Ectodermal cell (in vitro differentiated cells): ENCODE measurements at regions not wholly inside any gene's neighbourhood (a gene's known extent, or its start where the extent isn't known, plus 50 kb on each side); places are given as distances from the start of the nearest gene placed in this dataset.
"Not testable (repeated sequence)": the region's sequence is repeated elsewhere in the genome, so short reads cannot be mapped to it uniquely, and the experiment has no call there.

ENCODE experiments used
- H3K27ac ChIP-seq: 2 replicates; pipeline ENCODE4 v1.7.0; 2013; ENCODE audit warnings: mild to moderate bottlenecking, low read depth, low read length; ENCODE audit not compliant: insufficient read depth, poor library complexity, severe bottlenecking
- H3K27me3 ChIP-seq: 2 replicates; pipeline ENCODE4 v1.7.0; 2013; ENCODE audit warnings: mild to moderate bottlenecking, low read length; ENCODE audit not compliant: insufficient read depth, control insufficient read depth, poor library complexity, severe bottlenecking
- H3K36me3 ChIP-seq: one replicate; pipeline ENCODE4 v1.7.0; 2013; ENCODE audit warnings: low read length; ENCODE audit not compliant: control insufficient read depth, insufficient read depth
- H3K4me1 ChIP-seq: one replicate; pipeline ENCODE4 v1.7.0; 2013; ENCODE audit warnings: low read length; ENCODE audit not compliant: control insufficient read depth, insufficient read depth
- H3K4me3 ChIP-seq: 2 replicates; pipeline ENCODE4 v1.7.0; 2013; ENCODE audit warnings: low read depth, low read length, control low read depth; ENCODE audit not compliant: insufficient read depth
- H3K9me3 ChIP-seq: 2 replicates; pipeline ENCODE4 v1.7.0; 2013; ENCODE audit warnings: mild to moderate bottlenecking, low read length, moderate library complexity; ENCODE audit not compliant: control insufficient read depth
- WGBS, 2 experiments: methylation state at CpG; one replicate each; pipeline ENCODE4 v1.1.7; 2013; ENCODE audit warnings: missing lambda C conversion rate in 2 of 2; 5-methylcytosine and 5-hydroxymethylcytosine counted together

- not testable (repeated sequence) for H3K27ac ChIP-seq, H3K9me3 ChIP-seq
- WGBS, 2 experiments: 73% methylated on average over 4 to 5 of the region's 5 CpGs
Measured at GRCh38 chr16:29246091-29246490, 160.4 kb downstream of the NPIPB11 start.

GRCh38 chr16:29237971-29238370, 168.5 kb downstream of the NPIPB11 start:
- Histone ChIP-seq H3K4me1 (no peaks in the 10 kb centered on the region), H3K27me3 (no peaks in the 10 kb centered on the region), H3K4me3 (no peak overlapping the region), H3K36me3 (no peaks in the 10 kb centered on the region), H3K9me3 (no peaks in the 10 kb centered on the region), H3K27ac (no peak overlapping the region)
- WGBS, 2 experiments: 84 to 87% methylated on average over 7 of the region's 7 CpGs

More at GRCh38 chr16:29246091-29246490, 160.4 kb downstream of the NPIPB11 start:
- not testable (repeated sequence) for H3K4me1 ChIP-seq, H3K27me3 ChIP-seq, H3K36me3 ChIP-seq, H3K4me3 ChIP-seq

GRCh38 chr16:29237495-29237894, 169.0 kb downstream of the NPIPB11 start:
- H3K9me3 ChIP-seq, H3K36me3 ChIP-seq: not testable (repeated sequence)
- 88 to 91% methylated on average over 15 of the region's 15 CpGs for WGBS, 2 experiments

GRCh38 chr16:29237023-29237422, 169.5 kb downstream of the NPIPB11 start:
- not testable (repeated sequence) for H3K36me3 ChIP-seq, H3K27ac ChIP-seq, H3K4me1 ChIP-seq, H3K9me3 ChIP-seq, H3K27me3 ChIP-seq, H3K4me3 ChIP-seq
- 93 to 94% methylated on average over 30 of the region's 30 CpGs for WGBS, 2 experiments

More at GRCh38 chr16:29237495-29237894, 169.0 kb downstream of the NPIPB11 start:
- not testable (repeated sequence) for H3K27ac ChIP-seq, H3K27me3 ChIP-seq, H3K4me3 ChIP-seq, H3K4me1 ChIP-seq

GRCh38 chr16:29235836-29236370, 170.6 kb downstream of the NPIPB11 start:
- H3K27ac ChIP-seq, H3K27me3 ChIP-seq, H3K4me3 ChIP-seq, H3K36me3 ChIP-seq, H3K9me3 ChIP-seq, H3K4me1 ChIP-seq: not testable (repeated sequence)
- WGBS, 2 experiments: 88 to 95% methylated on average over 16 of the region's 16 CpGs

GRCh38 chr16:29234536-29235275, 171.8 kb downstream of the NPIPB11 start:
- not testable (repeated sequence) for H3K4me3 ChIP-seq, H3K36me3 ChIP-seq, H3K27ac ChIP-seq, H3K27me3 ChIP-seq, H3K9me3 ChIP-seq
- peaks cover 10% of the 10 kb centered on the region for H3K4me1 ChIP-seq
- 89 to 91% methylated on average over 21 of the region's 21 CpGs for WGBS, 2 experiments

- not testable (repeated sequence) for H3K27me3 ChIP-seq, H3K9me3 ChIP-seq, H3K36me3 ChIP-seq, H3K27ac ChIP-seq, H3K4me3 ChIP-seq
- WGBS, 2 experiments: 92 to 95% methylated on average over 22 to 23 of the region's 23 CpGs
- H3K4me1 ChIP-seq: peaks cover 10% of the 10 kb centered on the region
Measured at GRCh38 chr16:29233705-29234404, 172.7 kb downstream of the NPIPB11 start.

- H3K4me1 ChIP-seq: peaks cover 10% of the 10 kb centered on the region
- H3K9me3 ChIP-seq: no peaks in the 10 kb centered on the region
- H3K36me3 ChIP-seq: no peaks in the 10 kb centered on the region
- H3K27me3 ChIP-seq: no peaks in the 10 kb centered on the region
- no peak overlapping the region for H3K4me3 ChIP-seq
- WGBS, 2 experiments: 93% methylated on average over 30 of the region's 30 CpGs
- H3K27ac ChIP-seq: no peak overlapping the region
Measured at GRCh38 chr16:29232811-29233704, 173.5 kb downstream of the NPIPB11 start.

GRCh38 chr16:29232160-29232705, 174.3 kb downstream of the NPIPB11 start:
- H3K27me3 ChIP-seq, H3K36me3 ChIP-seq, H3K4me3 ChIP-seq, H3K27ac ChIP-seq, H3K9me3 ChIP-seq: not testable (repeated sequence)
- peaks cover 10% of the 10 kb centered on the region for H3K4me1 ChIP-seq
- 92 to 94% methylated on average over 10 of the region's 10 CpGs for WGBS, 2 experiments
